ENCODE measurements at regions not wholly inside any gene's neighbourhood (a gene's known extent, or its start where the extent isn't known, plus 50 kb on each side); places are given as distances from the start of the nearest gene placed in this dataset.

GRCh38 chr7:51477819-51478218 lies 161.2 kb upstream of the COBL start:
- no peak overlapping the region for H3K4me3 ChIP-seq (ENCODE audit: low read depth, low read length)
- no peak for TF ChIP-seq CTCF (IDR thresholded peaks at IDR 0.05; ENCODE audit: low read depth, low read length)

- no peak overlapping the region for H3K4me3 ChIP-seq (ENCODE audit: low read depth, low read length)
Measured at GRCh38 chr7:51477323-51477722, 160.7 kb upstream of the COBL start.

GRCh38 chr7:51476026-51476425 lies 159.4 kb upstream of the COBL start:
- H3K4me3 ChIP-seq (ENCODE audit: low read depth, low read length) = no peak overlapping the region
- no peak for TF ChIP-seq CTCF (IDR thresholded peaks at IDR 0.05; ENCODE audit: low read depth, low read length)

More at GRCh38 chr7:51477323-51477722, 160.7 kb upstream of the COBL start:
- TF ChIP-seq CTCF (IDR thresholded peaks at IDR 0.05; ENCODE audit: low read depth, low read length) = no peak

GRCh38 chr7:51472873-51473272 lies 156.3 kb upstream of the COBL start:
- H3K4me3 ChIP-seq (ENCODE audit: low read depth, low read length) = no peak overlapping the region
- TF ChIP-seq CTCF (IDR thresholded peaks at IDR 0.05; ENCODE audit: low read depth, low read length) = no peak

GRCh38 chr7:51471981-51472296 lies 155.3 kb upstream of the COBL start:
- no peak overlapping the region for H3K4me3 ChIP-seq (ENCODE audit: low read depth, low read length)
- TF ChIP-seq CTCF (IDR thresholded peaks at IDR 0.05; ENCODE audit: low read depth, low read length) = no peak

GRCh38 chr7:51471210-51471980 lies 154.8 kb upstream of the COBL start:
- TF ChIP-seq CTCF (IDR thresholded peaks at IDR 0.05; ENCODE audit: low read depth, low read length) = no peak
- H3K4me3 ChIP-seq (ENCODE audit: low read depth, low read length) = no peak overlapping the region

GRCh38 chr7:51467384-51468017 lies 150.9 kb upstream of the COBL start:
- no peak for TF ChIP-seq CTCF (IDR thresholded peaks at IDR 0.05; ENCODE audit: low read depth, low read length)

More at GRCh38 chr7:51467384-51468017, 150.9 kb upstream of the COBL start:
- H3K4me3 ChIP-seq (ENCODE audit: low read depth, low read length) = no peak overlapping the region
